IMR-90 (cell line): ENCODE measurements at regions not wholly inside any gene's neighbourhood (a gene's known extent, or its start where the extent isn't known, plus 50 kb on each side); places are given as distances from the start of the nearest gene placed in this dataset.

Experiments used
- ATAC-seq: fragments of 200-7000 bp; cut with Tn5 transposase; 2 replicates; pipeline ENCODE4 v1.9.1; 2020; ENCODE audit warnings: low read depth, mild to moderate bottlenecking, moderate library complexity
- BruUV-seq: library from RNA; stranded (reverse); fragments of 400-500 nt; replicated peaks from 2 replicates; lab custom pipeline; 2021; lab: Mats Ljungman, UMichigan
- CTCF ChIA-PET: fragments of 300-600 bp; formaldehyde crosslinking; extraction: SDS; loops from one replicate; lab custom pipeline; 2021; ENCODE audit warnings: antibody characterized with exemption; lab: Yijun Ruan, JAX
- POLR2A ChIA-PET: fragments of 300-600 bp; sonication (Branson Sonifier 250); formaldehyde crosslinking; loops from one replicate; lab custom pipeline; 2022; ENCODE audit warnings: antibody characterized with exemption; ENCODE audit not compliant: unreplicated experiment; lab: Charles Lee
- DNase-seq: peaks from one replicate; pipeline ENCODE4 v3.0.0; 2013
- H2AFZ ChIP-seq: replicated peaks from 2 replicates; pipeline ENCODE3; 2013; ENCODE audit warnings: low read length, mild to moderate bottlenecking; ENCODE audit not compliant: poor library complexity
- H2AK5ac ChIP-seq: 2 replicates; pipeline ENCODE4 v1.6.1; 2013; ENCODE audit warnings: low read depth, low read length, inconsistent platforms
- H2AK9ac ChIP-seq: replicated peaks from 2 replicates; pipeline ENCODE3; 2013; ENCODE audit warnings: mild to moderate bottlenecking, low read depth, low read length, moderate library complexity; ENCODE audit not compliant: poor library complexity
- H2BK120ac ChIP-seq: 2 replicates; pipeline ENCODE4 v1.6.1; 2013; ENCODE audit warnings: low read depth, low read length, inconsistent platforms
- H2BK15ac ChIP-seq: 3 replicates; pipeline ENCODE4 v1.6.1; 2013; ENCODE audit warnings: low read depth, low read length, inconsistent platforms
- H2BK20ac ChIP-seq: 2 replicates; pipeline ENCODE4 v1.6.1; 2013; ENCODE audit warnings: low read depth, mild to moderate bottlenecking, inconsistent platforms, low read length, moderate library complexity
- H2BK5ac ChIP-seq: 2 replicates; pipeline ENCODE4 v1.6.1; 2013; ENCODE audit warnings: mild to moderate bottlenecking, low read depth, low read length, inconsistent platforms; ENCODE audit not compliant: poor library complexity, severe bottlenecking
- H3K14ac ChIP-seq: replicated peaks from 2 replicates; pipeline ENCODE4 v1.6.1; 2013; ENCODE audit warnings: low read depth, low read length, inconsistent platforms
- H3K18ac ChIP-seq: 2 replicates; pipeline ENCODE4 v1.6.1; 2013; ENCODE audit warnings: low read depth, low read length, control low read depth
- H3K23ac ChIP-seq: 2 replicates; pipeline ENCODE4 v1.6.1; 2013; ENCODE audit warnings: low read depth, low read length, inconsistent platforms
- H3K27ac ChIP-seq: 2 replicates; pipeline ENCODE4 v1.5.1; 2013; ENCODE audit warnings: mild to moderate bottlenecking, control low read depth, low read length; ENCODE audit not compliant: insufficient read depth
- H3K27me3 ChIP-seq: 2 replicates; pipeline ENCODE4 v1.6.1; 2013; ENCODE audit warnings: low read length; ENCODE audit not compliant: control insufficient read depth, insufficient read depth
- H3K36me3 ChIP-seq: 2 replicates; pipeline ENCODE4 v1.6.1; 2013; ENCODE audit warnings: low read length, mixed read lengths; ENCODE audit not compliant: control insufficient read depth, insufficient read depth
- H3K4ac ChIP-seq: 2 replicates; pipeline ENCODE4 v1.6.1; 2013; ENCODE audit warnings: low read depth, low read length, inconsistent platforms
- H3K4me1 ChIP-seq: 2 replicates; pipeline ENCODE4 v1.6.1; 2013; ENCODE audit warnings: low read length, mixed read lengths; ENCODE audit not compliant: control insufficient read depth, insufficient read depth
- H3K4me2 ChIP-seq: 2 replicates; pipeline ENCODE4 v1.6.1; 2013; ENCODE audit warnings: low read depth, mild to moderate bottlenecking, control low read depth, low read length, moderate library complexity
- H3K4me3 ChIP-seq: 2 replicates; pipeline ENCODE4 v1.5.1; 2013; ENCODE audit warnings: low read depth, mild to moderate bottlenecking, control low read depth, low read length, moderate library complexity; ENCODE audit not compliant: insufficient read depth
- H3K56ac ChIP-seq: 2 replicates; pipeline ENCODE4 v1.6.1; 2013; ENCODE audit warnings: low read length, inconsistent platforms; ENCODE audit not compliant: insufficient read depth; ENCODE audit errors: extremely low read depth
- H3K79me1 ChIP-seq, 2 experiments: 2 replicates each; pipeline ENCODE4 v1.6.1; 2013; ENCODE audit warnings: low read length in 2 of 2, inconsistent platforms in 1 of 2, low read depth in 1 of 2
- H3K9ac ChIP-seq: 2 replicates; pipeline ENCODE4 v1.6.1; 2013; ENCODE audit warnings: low read depth, low read length, control low read depth
- H3K9me1 ChIP-seq: 2 replicates; pipeline ENCODE4 v1.6.1; 2013; ENCODE audit warnings: low read length, inconsistent platforms; ENCODE audit not compliant: insufficient read depth
- H3K9me3 ChIP-seq: 2 replicates; pipeline ENCODE4 v1.6.1; 2013; ENCODE audit warnings: low read length; ENCODE audit not compliant: control insufficient read depth, insufficient read depth
- H4K20me1 ChIP-seq: 2 replicates; pipeline ENCODE4 v1.6.1; 2013; ENCODE audit warnings: low read length, inconsistent platforms; ENCODE audit not compliant: insufficient read depth
- H4K5ac ChIP-seq: 2 replicates; pipeline ENCODE4 v1.6.1; 2013; ENCODE audit warnings: mild to moderate bottlenecking, low read depth, low read length, control low read depth
- H4K8ac ChIP-seq, 2 experiments: 2 replicates each; pipeline ENCODE4 v1.6.1; 2013; ENCODE audit warnings: low read depth in 2 of 2, low read length in 2 of 2, control low read depth in 1 of 2, inconsistent platforms in 1 of 2
- H4K91ac ChIP-seq: 2 replicates; pipeline ENCODE4 v1.6.1; 2013; ENCODE audit warnings: low read depth, low read length, inconsistent platforms; ENCODE audit not compliant: insufficient read depth
- CHD1 ChIP-seq: IDR thresholded peaks from 2 replicates; pipeline ENCODE4 v1.6.1; 2012; ENCODE audit warnings: low read depth, low read length, improper control_type of control experiment
- CTCF ChIP-seq: conservative IDR thresholded peaks from 2 replicates; pipeline ENCODE4 v1.5.1; 2012; ENCODE audit warnings: mild to moderate bottlenecking, low read depth, low read length, improper control_type of control experiment
- FOS ChIP-seq: fragments of 150-350 bp; IDR thresholded peaks from 2 replicates; pipeline ENCODE4 v1.6.1; 2016; ENCODE audit warnings: low read depth, low read length
- MAZ ChIP-seq: IDR thresholded peaks from 2 replicates; pipeline ENCODE4 v1.6.1; 2012; ENCODE audit warnings: low read depth, mild to moderate bottlenecking, low read length, improper control_type of control experiment, moderate library complexity, borderline replicate concordance
- NFE2L2 ChIP-seq: fragments of 150-350 bp; IDR thresholded peaks from 2 replicates; pipeline ENCODE4 v1.6.1; 2016; ENCODE audit warnings: low read depth, mild to moderate bottlenecking, low read length
- RAD21 ChIP-seq: IDR thresholded peaks from 2 replicates; pipeline ENCODE4 v1.6.1; 2012; ENCODE audit warnings: low read length, improper control_type of control experiment
- RFX5 ChIP-seq: IDR thresholded peaks from 2 replicates; pipeline ENCODE4 v1.8.0; 2012; ENCODE audit warnings: low read depth, mild to moderate bottlenecking, low read length, moderate library complexity
- WGBS, 2 experiments: methylation state at CpG; one replicate each; pipeline versions ENCODE4 v1.1.5 to v1.1.7; 2013; ENCODE audit warnings: missing lambda C conversion rate in 2 of 2; ENCODE audit not compliant: insufficient read length in 1 of 2; ENCODE audit errors: extremely low coverage in 2 of 2; 5-methylcytosine and 5-hydroxymethylcytosine counted together
- dilution Hi-C: fragments of 300-500 bp; cut with HindIII; formaldehyde crosslinking; loops from one replicate; pipeline ENCODE4 v1.14.3; 2018; ENCODE audit warnings: low sequenced_read_pairs; ENCODE audit not compliant: unreplicated experiment
- in situ Hi-C: fragments of 300-500 bp; cut with MboI; formaldehyde crosslinking; loops from 3 replicates; pipeline ENCODE4 v1.14.3; 2019; ENCODE audit warnings: low sequenced_read_pairs, inconsistent platforms, mixed read lengths
- intact Hi-C: fragments of 100-400 bp; cut with micrococcal nuclease; formaldehyde crosslinking; loops from 2 replicates; pipeline ENCODE4 v1.10.0; 2022

GRCh38 chr2:6074089-6074643, 382.0 kb downstream of the SOX11 start:
- BruUV-seq: no TSS peak
- Histone ChIP-seq H4K20me1 (no peaks in the 10 kb centered on the region), H2AK5ac (no peak overlapping the region), H3K23ac (no peak overlapping the region), H4K91ac (no peak overlapping the region), H2AFZ (no peak overlapping the region), H3K56ac (no peak overlapping the region), H4K8ac (peak overlapping the region; percentile 13 to 15; a peak in 1 of 4 replicates), H3K9ac (no peak overlapping the region), H2BK20ac (no peak overlapping the region), H3K27ac (no peak overlapping the region; the same call in 1 of the 2 replicates), H3K4me3 (no peak overlapping the region), H3K36me3 (no peaks in the 10 kb centered on the region), H2AK9ac (no peak overlapping the region), H3K4ac (0 out of 2 replicates have a peak overlapping the region, but pooled peaks have one; percentile 4), H3K79me1 (no peaks in the 10 kb centered on the region), H3K4me1 (peaks cover 9% of the 10 kb centered on the region; the same call in 1 of the 2 replicates), H2BK5ac (no peak overlapping the region), H2BK120ac (0 out of 2 replicates have a peak overlapping the region, but pooled peaks have one; percentile 44), H4K5ac (peak overlapping the region; percentile 96), H3K4me2 (peak overlapping the region; percentile 49), H2BK15ac (no peak overlapping the region), H3K9me3 (no peaks in the 10 kb centered on the region), H3K9me1 (no peaks in the 10 kb centered on the region), H3K14ac (no peak overlapping the region), H3K18ac (peak overlapping the region; percentile 83), H3K27me3 (no peaks in the 10 kb centered on the region)
- intact Hi-C loops (no loop called here), dilution Hi-C loops (no loop called here), in situ Hi-C loops (no loop called here)
- ChIA-PET POLR2A (no interaction called here), CTCF (no interaction called here)
- WGBS, 2 experiments: no CpG with 5 or more reads among the region's 9 CpGs
- DNase-seq (peak; percentile 2), ATAC-seq (peak; percentile 21; the same call in 1 of the 2 replicates)
- TF ChIP-seq NFE2L2 (no peak), MAZ (no peak), FOS (no peak), RFX5 (no peak), CTCF (no peak), RAD21 (no peak), CHD1 (no peak)
